Upper lobe of left lung (tissue), 6 donors: ENCODE measurements at regions not wholly inside any gene's neighbourhood (a gene's known extent, or its start where the extent isn't known, plus 50 kb on each side); places are given as distances from the start of the nearest gene placed in this dataset.
"Not testable (repeated sequence)": the region's sequence is repeated elsewhere in the genome, so short reads cannot be mapped to it uniquely, and the experiment has no call there.

ENCODE experiments used
- ATAC-seq, 2 donors: fragments of 200-7000 bp; cut with Tn5 transposase; one replicate each; pipeline ENCODE4 v1.9.1; 2022; ENCODE audit warnings: mild to moderate bottlenecking in 2 of 2, moderate library complexity in 2 of 2; ENCODE audit not compliant: low FRiP score in 2 of 2
- DNase-seq, 2 donors: peaks; one replicate each; pipeline ENCODE4 v3.0.0-alpha.2; 2019 to 2020
- H3K27ac ChIP-seq, 4 donors: fragments of 200-600 bp; sonication (generic); one replicate each; pipeline ENCODE4 v1.5.1; 2016 to 2019
- H3K27me3 ChIP-seq, 4 donors: fragments of 200-600 bp; sonication (generic); one replicate each; pipeline ENCODE4 v1.5.1; 2017 to 2019
- H3K36me3 ChIP-seq, 4 donors: fragments of 200-600 bp; sonication (generic); one replicate each; pipeline ENCODE4 v1.5.1; 2016 to 2019
- H3K4me1 ChIP-seq, 4 donors: fragments of 200-600 bp; sonication (generic); one replicate each; pipeline ENCODE4 v1.5.1; 2018 to 2019
- H3K4me3 ChIP-seq, 4 donors: fragments of 200-600 bp; sonication (generic); one replicate each; pipeline ENCODE4 v1.5.1; 2017 to 2019; ENCODE audit warnings: mild to moderate bottlenecking in 2 of 4, moderate library complexity in 1 of 4
- H3K9me3 ChIP-seq, 4 donors: fragments of 200-600 bp; sonication (generic); one replicate each; pipeline ENCODE4 v1.5.1; 2018 to 2019
- EP300 ChIP-seq, 4 donors: sonication (generic); formaldehyde crosslinking; IDR thresholded peaks; one replicate each; pipeline ENCODE4 v1.5.1; 2017; ENCODE audit warnings: antibody characterized with exemption in 4 of 4, control low read depth in 2 of 4
- POLR2A ChIP-seq, 4 donors: fragments of 450-650 bp; IDR thresholded peaks; one replicate each; pipeline ENCODE4 v1.5.1; 2016 to 2017; ENCODE audit warnings: antibody characterized with exemption in 4 of 4, mild to moderate bottlenecking in 2 of 4
- POLR2AphosphoS5 ChIP-seq, 2 donors: sonication (generic); formaldehyde crosslinking; IDR thresholded peaks; one replicate each; pipeline ENCODE4 v1.5.1; 2017; ENCODE audit warnings: antibody characterized with exemption in 2 of 2
- WGBS, 2 donors: methylation state at CpG; one replicate each; pipeline ENCODE4 v1.1.5; 2017 to 2018; 5-methylcytosine and 5-hydroxymethylcytosine counted together
- TF ChIP-seq, protein P1 (sequence below), 6 experiments: fragments of 450-650 bp in 4 of 6; fragments of 200-600 bp in 2 of 6; sonication (generic) in 2 of 6; IDR thresholded peaks; one replicate each; pipeline ENCODE4 v1.5.1; 2016 to 2019; ENCODE audit warnings: antibody characterized with exemption in 6 of 6
- donor health status: DM: no; HTN: no; CAD: no; lungs with moderate emphysema.
- donor health status: DM: no; HTN: yes; CAD: no; lungs with severe emphysema.

DNA sequence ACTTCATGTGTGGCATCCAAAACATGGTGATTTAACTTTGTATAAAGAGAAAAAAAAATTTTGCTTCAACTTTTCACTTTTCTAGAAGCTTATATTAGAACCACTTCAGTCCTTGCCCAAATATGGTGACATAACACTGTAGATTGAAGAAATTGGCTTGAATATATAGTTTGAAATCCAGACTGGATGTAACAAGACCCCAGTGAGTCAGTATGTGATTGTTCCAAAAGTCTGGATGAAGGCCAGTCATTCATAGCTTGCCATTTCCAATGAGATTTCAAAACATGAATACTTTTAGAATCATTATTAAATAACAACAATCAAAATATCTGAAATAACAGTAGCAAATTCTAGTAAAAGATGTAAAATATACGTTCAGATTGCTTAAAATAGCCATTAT lies 104.8 kb upstream of the FN1 start:
- DNase-seq, result no peak
- 44 to 54% methylated on average over 1 of the region's 1 CpG for WGBS, 2 donors
- peak in 1 of 2 donors; percentile 75 for ATAC-seq

DNA sequence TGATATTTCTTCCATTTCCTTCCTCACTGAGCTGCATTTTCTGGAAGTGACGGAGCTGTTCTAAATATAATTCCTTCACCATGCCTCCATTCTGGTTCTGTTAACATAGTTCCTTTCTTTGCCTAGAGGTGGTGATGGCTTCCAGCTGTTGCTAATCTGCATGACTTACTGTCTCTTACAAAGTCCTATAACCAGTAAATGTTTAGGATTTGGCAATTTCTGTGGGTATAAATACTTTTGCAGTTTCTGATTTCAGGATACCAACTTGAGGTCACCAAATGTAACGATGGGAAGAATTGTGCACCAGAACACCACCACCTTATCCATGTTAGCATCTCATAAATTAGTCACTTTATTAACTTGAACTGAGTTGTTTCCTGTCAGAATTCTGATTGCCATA lies 101.7 kb upstream of the FN1 start:
- no peak for TF ChIP-seq POLR2A (IDR thresholded peaks at IDR 0.05)
- TF ChIP-seq, protein P1, sequence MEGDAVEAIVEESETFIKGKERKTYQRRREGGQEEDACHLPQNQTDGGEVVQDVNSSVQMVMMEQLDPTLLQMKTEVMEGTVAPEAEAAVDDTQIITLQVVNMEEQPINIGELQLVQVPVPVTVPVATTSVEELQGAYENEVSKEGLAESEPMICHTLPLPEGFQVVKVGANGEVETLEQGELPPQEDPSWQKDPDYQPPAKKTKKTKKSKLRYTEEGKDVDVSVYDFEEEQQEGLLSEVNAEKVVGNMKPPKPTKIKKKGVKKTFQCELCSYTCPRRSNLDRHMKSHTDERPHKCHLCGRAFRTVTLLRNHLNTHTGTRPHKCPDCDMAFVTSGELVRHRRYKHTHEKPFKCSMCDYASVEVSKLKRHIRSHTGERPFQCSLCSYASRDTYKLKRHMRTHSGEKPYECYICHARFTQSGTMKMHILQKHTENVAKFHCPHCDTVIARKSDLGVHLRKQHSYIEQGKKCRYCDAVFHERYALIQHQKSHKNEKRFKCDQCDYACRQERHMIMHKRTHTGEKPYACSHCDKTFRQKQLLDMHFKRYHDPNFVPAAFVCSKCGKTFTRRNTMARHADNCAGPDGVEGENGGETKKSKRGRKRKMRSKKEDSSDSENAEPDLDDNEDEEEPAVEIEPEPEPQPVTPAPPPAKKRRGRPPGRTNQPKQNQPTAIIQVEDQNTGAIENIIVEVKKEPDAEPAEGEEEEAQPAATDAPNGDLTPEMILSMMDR (IDR thresholded peaks at IDR 0.05), result no peak
- TF ChIP-seq EP300 (IDR thresholded peaks at IDR 0.05), result no peak
- TF ChIP-seq POLR2AphosphoS5 (IDR thresholded peaks at IDR 0.05), result no peak
- ATAC-seq (no peak), DNase-seq (no peak)
- Histone ChIP-seq H3K9me3 (peaks cover 0 to 9% (median 0%) of the 10 kb centered on the region in 4 donors), H3K27ac (no peak overlapping the region), H3K36me3 (no peaks in the 10 kb centered on the region), H3K4me1 (peaks cover 0 to 7% (median 0%) of the 10 kb centered on the region in 4 donors), H3K27me3 (no peaks in the 10 kb centered on the region), H3K4me3 (no peak overlapping the region)
- WGBS, 2 donors, result 49 to 71% methylated on average over 2 of the region's 2 CpGs

More for the DNA sequence above, 104.8 kb upstream of the FN1 start:
- no peak overlapping the region for H3K4me3 ChIP-seq
- H3K36me3 ChIP-seq, result no peaks in the 10 kb centered on the region
- no peak for TF ChIP-seq POLR2A (IDR thresholded peaks at IDR 0.05)
- TF ChIP-seq EP300 (IDR thresholded peaks at IDR 0.05), result no peak
- TF ChIP-seq, protein P1 (IDR thresholded peaks at IDR 0.05), result no peak
- no peak for TF ChIP-seq POLR2AphosphoS5 (IDR thresholded peaks at IDR 0.05)
- no peaks in the 10 kb centered on the region for H3K9me3 ChIP-seq
- peaks cover 0 to 7% (median 0%) of the 10 kb centered on the region in 4 donors for H3K4me1 ChIP-seq
- no peak overlapping the region for H3K27ac ChIP-seq
- no peaks in the 10 kb centered on the region for H3K27me3 ChIP-seq

DNA sequence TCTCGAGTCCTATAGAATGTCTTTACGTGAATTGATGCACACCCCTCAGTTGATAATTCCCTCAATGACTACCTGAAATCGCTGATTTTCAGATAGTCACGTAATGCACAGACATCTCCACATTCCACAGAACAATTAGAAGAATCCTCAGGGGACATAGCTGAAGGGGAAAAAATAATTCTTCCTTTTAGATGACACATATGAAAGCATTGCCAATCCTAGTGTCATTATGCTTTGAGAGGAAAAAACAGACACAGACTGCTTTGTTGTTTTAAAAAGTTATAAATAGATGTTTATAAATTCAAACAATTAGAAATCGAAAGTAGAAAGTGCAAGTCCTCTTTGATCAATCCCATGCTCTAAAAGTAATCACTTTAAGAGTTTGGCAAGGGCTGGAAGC lies 100.6 kb upstream of the FN1 start:
- 61 to 65% methylated on average over 5 of the region's 5 CpGs for WGBS, 2 donors
- Histone ChIP-seq H3K4me3 (no peak overlapping the region), H3K9me3 (peaks cover 0 to 9% (median 0%) of the 10 kb centered on the region in 4 donors), H3K4me1 (peaks cover 0 to 7% (median 0%) of the 10 kb centered on the region in 4 donors), H3K27ac (peak overlapping the region in 1 of 4 donors; percentile 37), H3K36me3 (no peaks in the 10 kb centered on the region), H3K27me3 (no peaks in the 10 kb centered on the region)
- ATAC-seq (no peak), DNase-seq (no peak)
- TF ChIP-seq POLR2AphosphoS5 (IDR thresholded peaks at IDR 0.05) (no peak), EP300 (IDR thresholded peaks at IDR 0.05) (no peak), POLR2A (IDR thresholded peaks at IDR 0.05) (no peak)
- TF ChIP-seq, protein P1 (IDR thresholded peaks at IDR 0.05), result no peak

DNA sequence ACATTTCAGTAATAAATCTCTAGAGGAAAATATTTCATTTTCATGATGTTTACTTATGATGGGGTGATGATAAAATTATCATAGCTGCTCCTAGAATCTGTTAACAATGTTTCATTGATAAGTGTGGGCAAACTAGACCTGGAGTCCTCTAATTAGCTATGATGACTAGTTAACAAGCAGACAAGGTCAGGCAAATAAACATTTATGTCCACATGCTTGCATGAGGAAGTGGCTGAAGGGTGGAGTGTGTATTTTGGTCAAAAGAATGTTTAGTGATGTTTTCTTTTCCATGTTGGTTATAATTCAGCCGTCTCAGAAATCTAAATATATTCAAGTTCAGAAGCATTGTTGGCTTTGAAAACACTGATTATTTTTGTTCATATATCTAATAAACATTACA lies 99.9 kb upstream of the FN1 start:
- WGBS, 2 donors, result 22 to 24% methylated on average over 1 of the region's 1 CpG
- TF ChIP-seq POLR2AphosphoS5 (IDR thresholded peaks at IDR 0.05) (no peak), POLR2A (IDR thresholded peaks at IDR 0.05) (no peak), EP300 (IDR thresholded peaks at IDR 0.05) (no peak)
- TF ChIP-seq, protein P1 (IDR thresholded peaks at IDR 0.05), result no peak
- H3K36me3 ChIP-seq, result no peaks in the 10 kb centered on the region
- H3K27me3 ChIP-seq, result no peaks in the 10 kb centered on the region
- H3K9me3 ChIP-seq, result peaks cover 0 to 9% (median 0%) of the 10 kb centered on the region in 4 donors
- H3K4me1 ChIP-seq, result peaks cover 0 to 7% (median 0%) of the 10 kb centered on the region in 4 donors
- no peak for DNase-seq
- H3K27ac ChIP-seq, result no peak overlapping the region
- ATAC-seq, result no peak
- no peak overlapping the region for H3K4me3 ChIP-seq

DNA sequence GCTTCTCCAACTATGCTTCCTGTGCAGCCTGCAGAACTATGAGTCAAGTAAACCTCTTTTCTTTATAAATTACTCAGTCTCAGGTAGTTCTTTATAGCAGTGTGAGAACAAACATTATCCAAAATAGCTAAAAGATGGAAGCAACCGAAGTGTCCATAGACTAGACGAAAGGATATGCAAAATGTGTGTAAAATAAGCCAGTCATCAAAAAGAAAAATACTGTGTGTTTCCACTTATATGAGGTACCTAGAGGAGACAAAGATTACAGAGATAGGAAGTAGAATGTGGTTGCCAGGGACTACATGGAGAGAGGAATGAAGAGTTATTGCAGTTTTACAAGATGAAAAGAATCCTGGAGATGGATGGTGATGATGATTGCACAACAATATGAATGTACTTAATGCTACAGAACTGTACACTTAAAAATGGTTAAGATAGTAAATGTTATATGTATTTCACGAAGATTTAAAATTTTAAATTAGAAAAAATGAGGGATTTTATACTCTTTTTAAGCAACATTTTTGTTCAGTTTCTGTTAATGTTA lies 99.3 kb upstream of the FN1 start:
- WGBS, 2 donors, result 92 to 95% methylated on average over 3 of the region's 3 CpGs
- H3K4me1 ChIP-seq, result peaks cover 0 to 7% (median 0%) of the 10 kb centered on the region in 4 donors
- DNase-seq (no peak), ATAC-seq (no peak)
- H3K4me3 ChIP-seq, result no peak overlapping the region
- no peak overlapping the region for H3K27ac ChIP-seq
- TF ChIP-seq EP300 (IDR thresholded peaks at IDR 0.05), result no peak
- TF ChIP-seq, protein P1 (IDR thresholded peaks at IDR 0.05), result no peak
- no peak for TF ChIP-seq POLR2AphosphoS5 (IDR thresholded peaks at IDR 0.05)
- TF ChIP-seq POLR2A (IDR thresholded peaks at IDR 0.05), result no peak
- H3K36me3 ChIP-seq, result no peaks in the 10 kb centered on the region
- H3K9me3 ChIP-seq, result peaks cover 0 to 9% (median 0%) of the 10 kb centered on the region in 4 donors
- no peaks in the 10 kb centered on the region for H3K27me3 ChIP-seq

DNA sequence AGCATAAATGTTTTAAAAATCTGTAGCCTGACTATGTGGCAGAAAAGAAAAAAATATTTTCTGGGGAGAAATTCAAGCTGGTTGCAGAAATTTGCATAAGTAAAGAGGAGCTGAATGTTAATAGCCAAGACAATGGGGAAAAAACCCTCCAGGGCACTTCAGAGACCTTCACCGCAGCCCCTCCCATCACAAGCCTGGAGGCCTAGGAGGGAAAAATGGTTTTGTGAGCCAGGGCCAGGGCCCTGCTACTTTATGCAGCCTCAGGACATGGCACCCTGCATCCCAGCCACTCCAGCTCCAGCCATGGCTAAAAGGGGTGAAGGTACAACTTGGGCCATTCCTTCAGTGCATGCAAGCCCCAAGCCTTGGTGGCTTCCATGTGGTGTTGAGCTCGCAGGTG lies 97.8 kb upstream of the FN1 start:
- not testable (repeated sequence) for H3K27me3 ChIP-seq, H3K9me3 ChIP-seq, H3K27ac ChIP-seq, ATAC-seq, H3K4me3 ChIP-seq, H3K4me1 ChIP-seq, H3K36me3 ChIP-seq, DNase-seq
- WGBS, 2 donors, result 92 to 97% methylated on average over 2 of the region's 2 CpGs
